GM10266 (cell line): ENCODE measurements at regions not wholly inside any gene's neighbourhood (a gene's known extent, or its start where the extent isn't known, plus 50 kb on each side); places are given as distances from the start of the nearest gene placed in this dataset.

Source experiments
- DNase-seq: peaks from one replicate; pipeline ENCODE4 v3.0.0; 2012; ENCODE audit errors: extremely low spot score
- TF ChIP-seq, protein P1 (sequence below): IDR thresholded peaks from 2 replicates; pipeline ENCODE4 v1.5.1; 2012; ENCODE audit warnings: mild to moderate bottlenecking, low read depth; ENCODE audit not compliant: control insufficient read depth, insufficient read depth; ENCODE audit errors: missing control alignments

DNA sequence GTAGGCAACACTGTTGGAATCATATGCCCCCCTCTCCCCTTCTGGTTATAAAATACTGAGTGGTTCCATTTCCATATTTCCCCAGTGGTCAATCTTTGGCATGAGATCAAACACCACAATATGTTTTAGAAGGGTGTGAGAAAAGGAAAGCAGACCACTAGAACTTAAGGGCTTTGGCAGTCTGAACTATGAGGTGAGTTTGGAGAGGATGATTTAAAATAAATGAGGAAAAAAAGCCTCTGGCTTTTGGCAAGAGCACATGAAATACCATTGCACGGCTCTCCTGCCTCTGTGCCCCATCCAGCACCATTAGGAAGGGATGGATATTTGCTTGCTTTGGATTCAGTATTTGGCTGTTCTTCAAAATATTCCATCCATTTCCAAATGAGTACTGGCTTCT lies 339.5 kb upstream of the C1orf87 start:
- DNase-seq, result no peak
- TF ChIP-seq, protein P1, sequence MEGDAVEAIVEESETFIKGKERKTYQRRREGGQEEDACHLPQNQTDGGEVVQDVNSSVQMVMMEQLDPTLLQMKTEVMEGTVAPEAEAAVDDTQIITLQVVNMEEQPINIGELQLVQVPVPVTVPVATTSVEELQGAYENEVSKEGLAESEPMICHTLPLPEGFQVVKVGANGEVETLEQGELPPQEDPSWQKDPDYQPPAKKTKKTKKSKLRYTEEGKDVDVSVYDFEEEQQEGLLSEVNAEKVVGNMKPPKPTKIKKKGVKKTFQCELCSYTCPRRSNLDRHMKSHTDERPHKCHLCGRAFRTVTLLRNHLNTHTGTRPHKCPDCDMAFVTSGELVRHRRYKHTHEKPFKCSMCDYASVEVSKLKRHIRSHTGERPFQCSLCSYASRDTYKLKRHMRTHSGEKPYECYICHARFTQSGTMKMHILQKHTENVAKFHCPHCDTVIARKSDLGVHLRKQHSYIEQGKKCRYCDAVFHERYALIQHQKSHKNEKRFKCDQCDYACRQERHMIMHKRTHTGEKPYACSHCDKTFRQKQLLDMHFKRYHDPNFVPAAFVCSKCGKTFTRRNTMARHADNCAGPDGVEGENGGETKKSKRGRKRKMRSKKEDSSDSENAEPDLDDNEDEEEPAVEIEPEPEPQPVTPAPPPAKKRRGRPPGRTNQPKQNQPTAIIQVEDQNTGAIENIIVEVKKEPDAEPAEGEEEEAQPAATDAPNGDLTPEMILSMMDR, result no peak

DNA sequence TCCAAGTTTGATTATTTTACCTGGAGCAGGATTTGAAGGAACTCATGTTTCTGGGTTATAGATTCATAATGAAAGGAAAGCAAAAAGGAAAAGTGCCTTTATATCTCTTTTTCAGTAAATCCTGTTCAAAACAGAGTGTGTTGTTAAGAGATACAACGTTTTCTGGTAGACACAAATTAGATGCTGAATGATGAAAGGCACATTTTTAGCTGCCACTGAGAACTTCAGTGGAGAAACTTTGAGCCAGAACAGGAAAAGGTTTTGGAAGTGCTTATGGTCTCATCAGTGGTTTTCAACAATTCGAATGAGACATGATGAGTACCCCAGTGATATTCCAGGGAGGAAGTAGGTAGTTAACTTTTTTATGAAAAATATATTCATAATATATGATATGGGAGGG lies 338.0 kb upstream of the C1orf87 start:
- DNase-seq, result no peak
- TF ChIP-seq, protein P1, result no peak

DNA sequence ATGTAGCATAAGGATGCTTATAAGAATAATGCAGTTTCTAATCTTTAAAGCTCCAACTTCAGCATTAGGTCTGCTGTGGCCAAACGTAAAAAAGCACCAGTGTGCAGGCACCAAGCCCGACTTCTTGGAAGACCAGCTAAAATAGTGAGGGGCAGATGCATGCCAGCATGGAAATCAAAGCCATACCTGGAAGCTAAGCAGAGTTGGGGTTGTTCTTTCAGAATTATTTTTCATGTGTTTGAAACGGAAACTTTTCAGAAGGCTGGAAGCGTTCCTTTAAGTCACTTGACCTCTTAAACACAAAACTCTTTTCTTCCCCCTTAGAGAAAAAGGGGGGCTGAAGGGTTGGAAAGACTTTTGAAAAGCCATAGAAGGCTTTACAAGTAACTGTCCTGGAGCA lies 329.2 kb upstream of the C1orf87 start:
- DNase-seq, result no peak
- TF ChIP-seq, protein P1, result no peak

DNA sequence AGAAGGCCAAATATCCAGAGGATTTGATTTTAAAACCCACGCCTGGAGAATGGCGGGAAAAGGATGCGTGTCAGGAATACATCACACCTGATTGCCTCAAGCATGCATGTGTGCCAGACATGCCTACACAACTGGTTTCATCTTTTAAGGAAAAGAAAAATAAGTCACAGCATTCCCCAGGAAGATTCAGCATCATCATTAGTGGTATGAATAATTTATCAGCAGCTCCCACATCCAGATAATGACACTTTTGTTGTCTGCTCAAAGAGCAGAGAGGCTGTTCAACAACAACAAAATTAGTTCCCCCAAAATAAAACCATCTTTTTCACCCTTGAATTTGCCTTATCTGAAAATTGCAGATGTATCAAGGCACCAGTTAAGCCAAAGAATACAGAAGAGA lies 328.6 kb upstream of the C1orf87 start:
- DNase-seq, result no peak
- TF ChIP-seq, protein P1, result no peak

DNA sequence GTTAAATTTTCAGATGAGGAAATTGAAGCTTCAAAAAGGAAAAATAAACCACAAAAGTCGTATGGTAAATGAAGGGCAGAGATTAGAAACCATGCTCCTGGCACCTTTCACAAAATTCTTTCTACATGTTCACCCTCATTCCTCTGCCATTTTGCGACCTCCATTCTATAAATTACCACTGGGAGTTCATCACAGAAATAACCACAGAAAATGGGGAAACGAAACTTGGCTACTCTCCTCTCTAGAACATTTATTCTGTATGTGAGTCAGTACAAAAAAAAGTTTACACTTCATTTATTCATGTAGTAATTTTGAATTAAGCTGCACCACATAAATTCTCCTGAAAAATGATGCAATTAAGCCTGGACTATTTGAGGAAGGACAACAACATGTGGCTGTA lies 320.9 kb upstream of the C1orf87 start:
- no peak for DNase-seq
- TF ChIP-seq, protein P1, result no peak

DNA sequence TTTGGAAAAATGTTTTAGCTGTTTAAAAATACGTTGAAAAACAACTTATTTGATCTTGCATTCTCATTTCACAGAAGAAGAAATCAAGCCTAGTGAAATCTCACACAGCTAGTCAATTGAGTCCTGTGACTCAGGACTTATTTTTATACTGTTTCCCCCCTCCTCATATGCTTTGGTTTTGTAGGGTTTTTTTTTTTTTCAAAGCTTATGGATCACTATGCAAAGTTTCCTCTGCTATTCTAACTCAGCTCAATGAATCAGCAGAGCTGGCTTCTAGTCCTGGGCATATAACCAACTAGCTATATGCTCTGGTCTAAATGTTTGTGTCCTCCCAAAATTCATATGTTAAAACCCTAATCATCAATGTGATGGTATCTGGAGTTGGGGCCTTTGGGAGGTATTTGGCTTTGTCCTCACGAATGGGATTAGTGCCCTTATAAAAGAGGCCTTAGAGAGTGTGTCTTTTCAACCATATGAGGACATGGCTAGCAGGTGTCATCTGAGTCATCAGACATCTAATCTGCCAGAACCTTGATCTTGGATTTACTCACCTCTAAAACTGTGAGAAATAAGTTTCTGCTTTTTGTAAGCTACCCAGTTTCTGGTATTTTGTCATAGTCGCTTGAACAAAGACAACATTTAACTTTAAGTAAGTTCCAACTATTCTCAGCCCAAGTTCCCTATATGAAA lies 317.2 kb upstream of the C1orf87 start:
- no peak for DNase-seq
- TF ChIP-seq, protein P1, result no peak

DNA sequence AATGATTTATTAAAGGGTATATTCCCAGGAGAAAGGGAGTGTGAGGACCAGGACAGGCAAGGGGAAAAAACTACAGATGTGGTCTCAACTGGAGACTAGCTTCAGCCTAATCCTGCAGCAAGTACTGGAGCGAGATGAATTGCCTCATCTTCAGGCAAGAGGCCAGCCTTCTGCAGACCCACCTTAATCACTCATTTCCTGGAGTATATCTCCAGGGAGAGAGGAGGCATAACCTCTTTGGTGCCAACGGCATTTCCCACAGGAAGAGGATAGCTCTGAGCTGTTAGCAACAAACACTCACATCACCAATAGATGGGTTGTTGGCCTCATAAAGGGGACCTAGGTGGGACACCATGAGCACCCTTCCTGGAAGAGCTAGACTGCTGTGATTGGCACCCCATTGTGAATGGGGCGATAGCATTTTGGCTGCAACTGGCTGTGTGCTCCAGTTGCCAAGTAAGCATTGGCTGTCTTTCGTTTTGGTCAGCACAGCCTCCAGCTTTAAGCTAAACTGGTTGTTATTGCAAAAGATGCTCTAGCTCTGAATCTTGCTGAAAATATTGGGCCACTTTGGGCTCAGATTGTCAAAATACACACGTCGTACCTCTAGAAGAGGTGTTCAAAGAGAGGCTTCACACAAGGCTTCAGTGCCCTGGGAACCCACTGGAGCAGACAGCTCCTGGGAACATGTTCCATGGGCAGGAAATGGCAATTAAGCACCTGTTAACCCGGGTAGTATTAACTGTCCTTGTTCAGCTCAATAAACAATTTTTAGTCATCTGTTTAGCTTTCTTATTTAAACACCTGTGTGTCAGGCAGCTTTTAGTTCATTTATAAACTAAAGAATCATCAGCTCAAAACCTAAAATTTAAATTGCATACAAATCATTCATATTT lies 314.8 kb upstream of the C1orf87 start:
- TF ChIP-seq, protein P1, result no peak
- no peak for DNase-seq
